PC-3 (cell line): ENCODE measurements at regions not wholly inside any gene's neighbourhood (a gene's known extent, or its start where the extent isn't known, plus 50 kb on each side); places are given as distances from the start of the nearest gene placed in this dataset.

ENCODE experiments used
- EZH2 ChIP-seq: fragments of 300-600 bp; sonication (generic); IDR thresholded peaks from one replicate; pipeline ENCODE4 v1.6.1; 2017; ENCODE audit warnings: antibody characterized with exemption, mild to moderate bottlenecking, low read length; ENCODE audit not compliant: unreplicated experiment
- EZH2phosphoT487 ChIP-seq: fragments of 300-600 bp; sonication (generic); IDR thresholded peaks from 2 replicates; pipeline ENCODE4 v1.6.1; 2018; ENCODE audit warnings: mild to moderate bottlenecking, antibody characterized with exemption, low read length, borderline replicate concordance
- TF ChIP-seq, protein P1 (sequence below): fragments of 300-600 bp; sonication (generic); conservative IDR thresholded peaks from 2 replicates; pipeline ENCODE4 v1.5.1; 2017; ENCODE audit warnings: antibody characterized with exemption, low read depth, mild to moderate bottlenecking, low read length

DNA sequence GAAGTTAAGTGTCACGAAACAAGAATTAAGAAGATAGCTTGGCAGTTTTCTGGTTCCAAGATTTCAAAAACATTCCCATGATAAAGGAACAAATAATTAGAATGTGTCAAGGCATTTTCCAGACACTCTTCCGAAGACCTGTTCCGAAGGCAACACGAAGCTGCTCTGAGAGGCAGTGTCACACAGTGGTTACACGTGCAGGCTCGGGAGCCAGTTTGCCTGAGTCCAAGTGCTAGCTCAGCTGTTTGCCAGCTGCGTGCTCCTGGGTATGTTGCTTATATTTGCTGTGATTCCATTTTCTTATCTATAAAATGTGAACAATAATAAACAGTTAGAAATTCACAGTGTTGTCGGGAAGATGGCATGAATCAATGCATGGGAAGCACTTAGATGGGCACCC lies 217.9 kb upstream of the GRIP1 start:
- TF ChIP-seq, protein P1, sequence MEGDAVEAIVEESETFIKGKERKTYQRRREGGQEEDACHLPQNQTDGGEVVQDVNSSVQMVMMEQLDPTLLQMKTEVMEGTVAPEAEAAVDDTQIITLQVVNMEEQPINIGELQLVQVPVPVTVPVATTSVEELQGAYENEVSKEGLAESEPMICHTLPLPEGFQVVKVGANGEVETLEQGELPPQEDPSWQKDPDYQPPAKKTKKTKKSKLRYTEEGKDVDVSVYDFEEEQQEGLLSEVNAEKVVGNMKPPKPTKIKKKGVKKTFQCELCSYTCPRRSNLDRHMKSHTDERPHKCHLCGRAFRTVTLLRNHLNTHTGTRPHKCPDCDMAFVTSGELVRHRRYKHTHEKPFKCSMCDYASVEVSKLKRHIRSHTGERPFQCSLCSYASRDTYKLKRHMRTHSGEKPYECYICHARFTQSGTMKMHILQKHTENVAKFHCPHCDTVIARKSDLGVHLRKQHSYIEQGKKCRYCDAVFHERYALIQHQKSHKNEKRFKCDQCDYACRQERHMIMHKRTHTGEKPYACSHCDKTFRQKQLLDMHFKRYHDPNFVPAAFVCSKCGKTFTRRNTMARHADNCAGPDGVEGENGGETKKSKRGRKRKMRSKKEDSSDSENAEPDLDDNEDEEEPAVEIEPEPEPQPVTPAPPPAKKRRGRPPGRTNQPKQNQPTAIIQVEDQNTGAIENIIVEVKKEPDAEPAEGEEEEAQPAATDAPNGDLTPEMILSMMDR = no peak
- TF ChIP-seq EZH2 = no peak
- no peak for TF ChIP-seq EZH2phosphoT487
